Right forelimb (tissue), 1 donor: ENCODE measurements at regions not wholly inside any gene's neighbourhood (a gene's known extent, or its start where the extent isn't known, plus 50 kb on each side); places are given as distances from the start of the nearest gene placed in this dataset.
"Not testable (repeated sequence)": the region's sequence is repeated elsewhere in the genome, so short reads cannot be mapped to it uniquely, and the experiment has no call there.

ENCODE experiments used
- DNase-seq: peaks from one replicate; pipeline ENCODE4 v3.0.0-alpha.2; 2018

DNA sequence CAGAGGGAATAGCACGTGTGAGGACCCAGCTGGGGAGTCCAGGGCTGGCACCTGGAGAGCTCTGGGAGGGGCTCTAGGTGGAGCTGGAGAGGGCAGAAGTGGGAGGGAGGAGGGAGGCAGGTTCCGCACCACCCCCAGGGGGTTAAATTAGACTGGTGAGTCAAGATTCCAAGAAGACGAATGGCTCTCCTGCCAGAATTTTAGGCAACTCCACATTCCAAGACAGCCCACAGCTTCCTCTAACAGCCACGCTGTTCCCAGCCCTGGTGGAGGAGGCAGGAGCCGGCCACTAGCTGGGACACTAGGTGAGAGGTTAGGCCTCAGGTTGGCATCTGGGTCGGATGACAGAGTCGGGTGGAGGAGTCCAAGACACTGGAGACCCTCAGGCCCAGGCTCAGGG lies 60.2 kb downstream of the TFAP2C start:
- no peak for DNase-seq

DNA sequence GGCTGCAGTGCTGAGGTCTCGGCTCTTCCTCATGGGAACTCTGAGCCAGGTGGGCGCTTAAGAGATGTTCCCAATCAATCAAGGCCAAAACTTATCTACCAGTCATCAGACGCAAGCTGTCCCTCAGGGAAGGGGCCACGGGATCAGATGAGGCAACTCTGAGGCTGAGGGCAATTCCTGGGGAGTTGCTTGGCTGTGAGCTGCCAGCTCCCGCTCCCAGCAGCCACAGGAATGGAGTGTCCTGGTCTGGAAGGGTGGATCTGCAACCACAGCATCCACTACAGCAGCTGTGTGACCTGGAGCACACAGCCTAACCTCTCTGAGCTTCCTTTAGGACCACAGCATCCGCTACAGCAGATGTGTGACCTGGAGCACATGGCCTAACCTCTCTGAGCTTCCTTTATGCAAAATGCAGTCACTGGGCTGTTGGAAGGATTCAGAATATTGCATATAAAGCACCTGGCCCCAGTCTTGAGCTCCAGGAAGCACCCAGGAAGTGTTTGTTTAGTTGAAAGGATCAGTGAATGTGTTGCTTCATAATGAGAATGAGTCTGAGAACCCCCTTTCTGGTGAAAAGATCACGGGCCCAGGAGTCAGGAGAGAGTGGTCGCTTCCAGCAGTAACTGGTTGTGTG lies 60.9 kb downstream of the TFAP2C start:
- no peak for DNase-seq

DNA sequence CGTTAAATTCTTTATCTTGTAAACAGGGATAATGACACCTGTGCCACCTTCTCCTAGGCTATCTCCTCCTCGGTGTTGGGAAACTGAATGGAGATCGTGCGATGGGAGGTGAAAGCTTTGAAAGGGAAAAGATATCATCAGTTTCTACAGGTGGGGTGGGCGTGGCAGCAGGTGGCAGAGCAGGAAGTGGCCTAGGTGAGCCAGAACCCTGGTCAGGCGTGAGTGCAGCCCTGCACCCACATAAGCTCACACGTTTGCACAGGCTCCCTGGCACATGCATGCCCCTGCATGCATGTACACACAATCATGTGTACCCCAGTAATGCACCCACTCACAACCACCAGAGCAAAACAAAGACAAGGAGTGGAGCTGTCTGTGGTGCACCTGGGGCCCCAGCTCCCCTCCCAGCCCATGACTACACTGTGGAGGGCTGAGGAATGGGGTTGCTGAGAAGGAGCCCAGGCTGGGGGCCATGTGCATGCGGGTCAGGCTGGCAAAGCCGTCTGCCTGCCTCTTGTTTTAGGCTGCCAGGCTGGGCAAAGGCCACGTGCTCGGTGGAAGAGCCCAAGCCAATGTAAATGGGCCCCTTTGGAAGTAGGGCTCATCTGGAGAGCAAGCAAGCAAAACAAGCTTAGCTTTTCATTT lies 61.5 kb downstream of the TFAP2C start:
- DNase-seq = no peak

DNA sequence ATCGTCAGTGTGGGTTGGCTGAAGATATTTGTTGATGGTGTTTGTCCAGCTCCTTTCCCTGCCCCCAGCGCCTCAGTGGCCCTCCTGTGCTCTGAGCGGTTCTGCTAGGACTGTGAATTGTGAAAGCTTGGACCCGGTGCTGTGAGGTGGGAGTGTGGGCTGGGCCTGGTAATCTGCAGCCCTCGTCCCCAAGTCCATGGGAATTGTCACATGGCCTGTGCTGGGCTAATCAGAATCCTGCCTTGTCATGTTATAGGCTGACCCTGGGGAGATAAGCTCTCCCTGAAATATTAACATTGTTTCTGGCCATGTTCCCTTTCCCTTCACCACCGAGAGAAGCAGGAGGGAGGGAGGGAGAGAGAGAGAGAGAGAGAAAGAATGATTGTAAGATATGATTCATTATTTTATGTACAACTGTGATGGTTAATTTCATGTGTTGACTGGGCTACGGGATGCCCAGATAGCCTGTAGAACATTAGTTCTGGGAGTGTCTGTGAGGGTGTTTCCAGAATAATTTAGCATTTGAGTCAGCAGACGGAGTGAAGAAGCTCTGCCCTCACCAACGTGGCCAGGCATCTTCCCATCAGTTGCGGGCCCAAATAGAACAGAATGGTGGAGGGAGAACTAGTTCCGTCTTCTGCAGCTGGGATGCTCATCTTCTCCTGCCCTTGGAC lies 62.4 kb downstream of the TFAP2C start:
- DNase-seq = no peak

DNA sequence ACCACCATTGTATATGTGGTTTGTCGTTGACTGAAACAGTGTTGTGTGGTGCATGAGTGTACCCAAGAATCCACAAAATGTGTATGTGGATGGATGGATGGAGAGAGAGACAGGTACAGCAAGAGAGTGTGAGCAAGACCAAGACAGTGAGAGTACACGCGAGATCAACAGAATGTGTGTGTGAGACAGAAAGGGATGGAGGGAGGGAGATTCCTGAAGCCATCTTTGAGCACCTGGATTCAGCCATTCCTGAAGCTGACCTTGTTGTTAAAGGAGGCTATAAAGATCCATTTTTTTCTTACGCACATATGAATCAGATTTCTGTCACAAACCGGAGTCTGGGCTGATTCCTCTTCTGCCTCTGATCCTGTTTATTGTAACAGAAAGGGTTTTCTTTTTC lies 64.1 kb downstream of the TFAP2C start:
- no peak for DNase-seq

DNA sequence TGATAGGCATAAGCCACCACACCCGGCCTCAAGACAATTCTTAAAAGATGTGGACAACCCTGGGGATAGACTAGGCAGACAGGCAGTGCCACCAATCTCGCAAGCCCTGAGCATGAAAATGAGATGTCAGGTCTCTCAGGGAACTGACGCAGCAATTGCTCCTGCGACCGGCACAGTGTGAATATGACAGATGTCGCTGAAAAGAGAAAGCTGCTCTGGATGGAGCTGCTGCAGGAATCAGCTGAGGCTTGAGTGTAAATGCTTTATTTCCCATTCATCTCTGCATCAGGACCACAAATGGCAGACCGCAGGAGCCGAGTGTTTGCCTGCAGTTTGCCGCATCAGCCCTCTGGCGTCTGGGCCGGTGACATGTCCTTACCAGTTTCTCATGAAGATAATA lies 68.4 kb downstream of the TFAP2C start:
- no peak for DNase-seq

DNA sequence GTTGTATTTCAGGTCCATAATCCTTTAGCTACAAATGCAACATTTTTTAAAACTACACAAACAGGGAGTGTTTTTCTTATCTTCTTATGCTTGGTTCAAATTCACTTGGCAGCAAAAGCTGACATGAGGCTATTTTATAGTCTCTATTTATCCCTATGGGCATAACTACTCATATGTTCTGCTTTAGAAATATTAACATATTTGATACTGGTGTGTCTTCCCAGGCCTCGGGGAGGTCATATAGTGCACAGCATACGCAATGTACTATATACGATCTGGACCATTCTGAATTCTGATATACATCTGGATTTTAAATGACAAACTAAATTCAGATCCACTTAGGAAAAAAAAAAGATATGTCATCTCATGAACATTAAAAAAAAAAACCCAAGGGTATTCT lies 69.2 kb downstream of the TFAP2C start:
- no peak for DNase-seq

DNA sequence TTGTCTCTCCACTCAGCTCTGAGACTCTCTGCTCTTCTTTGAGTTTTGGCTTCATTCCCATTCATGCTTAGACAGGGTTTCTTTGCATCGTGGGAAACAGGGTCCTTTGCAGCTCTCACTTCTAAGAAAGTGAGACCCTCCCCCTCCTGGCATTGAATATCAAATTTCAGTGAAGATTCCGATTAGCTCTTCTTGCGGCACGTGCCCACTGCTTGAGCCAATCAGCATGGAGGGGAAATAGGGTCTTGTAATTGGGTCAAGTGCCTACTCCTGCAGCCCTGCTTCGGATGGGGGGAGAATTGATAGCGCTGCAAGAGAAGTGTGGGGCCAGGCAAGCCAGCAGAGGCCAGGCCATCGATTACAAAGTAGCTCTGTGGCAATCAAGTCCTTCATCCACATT lies 69.6 kb downstream of the TFAP2C start:
- no peak for DNase-seq

DNA sequence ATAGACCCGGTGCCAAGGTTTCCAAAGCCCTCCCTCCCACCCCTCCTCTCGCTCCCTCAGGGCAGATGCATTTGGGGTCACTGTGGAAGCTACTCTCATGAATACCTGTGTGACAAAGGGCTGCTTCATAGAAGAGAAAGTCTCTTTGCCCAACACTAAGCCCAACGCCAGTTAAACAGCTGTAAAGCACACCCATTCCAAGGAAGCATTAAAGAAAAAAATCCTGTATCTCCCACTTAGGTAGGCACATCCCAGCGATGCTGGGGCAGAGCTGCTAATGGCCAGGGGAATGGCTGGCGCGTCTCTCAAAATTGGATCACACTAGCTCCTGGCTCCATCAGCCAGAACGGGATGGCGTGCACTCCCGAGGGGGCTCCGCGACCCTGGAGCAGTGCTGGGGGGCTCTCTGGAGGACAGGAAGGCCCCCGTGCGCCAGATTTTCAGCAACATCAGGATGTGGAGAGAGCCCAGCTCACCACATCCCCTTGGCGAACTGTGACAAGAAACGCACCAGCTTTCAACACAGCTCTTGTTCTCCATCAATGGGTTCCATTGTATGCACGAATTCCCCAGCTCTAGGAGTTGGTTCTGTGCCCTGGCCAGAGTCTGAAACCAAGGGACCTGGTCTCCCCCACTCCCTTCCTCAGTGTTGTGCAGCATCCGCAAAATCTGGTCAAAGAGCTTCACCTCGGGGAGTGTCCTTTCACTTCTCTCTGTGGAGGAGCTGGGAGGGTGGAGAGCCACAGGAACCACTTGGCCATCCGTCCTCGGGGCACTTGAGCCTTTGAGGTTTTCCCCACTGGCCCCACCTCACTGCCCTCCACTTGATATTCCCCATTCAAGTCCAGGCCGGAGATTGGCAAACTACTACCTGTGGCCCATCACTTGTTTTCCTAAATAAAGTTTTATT lies 74.1 kb downstream of the TFAP2C start:
- DNase-seq = no peak

DNA sequence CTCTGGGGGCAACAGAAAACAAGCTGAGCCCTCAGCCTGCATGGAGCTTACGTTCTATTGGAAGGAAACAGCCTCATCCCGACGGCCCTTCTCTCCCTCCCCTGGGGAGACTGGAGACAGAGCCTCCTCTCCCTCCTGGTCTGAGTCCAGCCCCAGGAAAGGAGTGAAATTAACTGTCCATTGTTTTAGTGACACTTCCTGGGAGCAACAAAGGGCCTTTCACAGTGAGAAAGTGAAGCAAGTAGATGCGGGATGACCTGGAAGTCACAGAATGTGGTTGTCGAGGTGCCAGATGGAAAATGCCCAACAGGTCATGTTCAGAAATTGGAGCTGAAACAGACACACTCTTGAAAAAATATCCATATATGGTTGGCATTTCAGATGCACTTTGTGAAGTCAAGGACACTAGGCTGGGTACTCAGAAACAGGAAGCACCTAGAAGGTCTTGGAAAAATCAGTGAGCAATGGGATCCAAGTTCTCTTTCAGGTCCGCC lies 77.8 kb downstream of the TFAP2C start:
- DNase-seq = no peak

DNA sequence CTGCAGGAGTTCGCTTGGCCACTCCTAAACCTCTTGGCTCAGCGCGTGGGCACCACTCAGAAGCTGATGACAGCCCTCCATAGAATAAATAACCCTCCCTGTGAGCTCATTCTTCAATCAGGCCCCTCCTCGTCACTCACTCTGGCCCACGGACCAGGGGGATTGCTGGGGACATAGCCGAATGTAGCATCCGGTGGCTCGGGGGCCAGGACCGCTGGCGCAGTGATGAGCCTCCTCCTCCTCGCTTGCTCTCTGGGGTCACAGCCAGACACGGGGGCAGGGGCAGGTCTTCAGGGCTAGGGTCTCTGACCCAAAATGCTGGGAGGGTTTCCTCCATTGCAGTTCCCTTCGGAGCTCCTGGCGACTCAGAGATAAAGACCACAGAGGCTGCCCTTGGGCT lies 79.9 kb downstream of the TFAP2C start:
- no peak for DNase-seq

DNA sequence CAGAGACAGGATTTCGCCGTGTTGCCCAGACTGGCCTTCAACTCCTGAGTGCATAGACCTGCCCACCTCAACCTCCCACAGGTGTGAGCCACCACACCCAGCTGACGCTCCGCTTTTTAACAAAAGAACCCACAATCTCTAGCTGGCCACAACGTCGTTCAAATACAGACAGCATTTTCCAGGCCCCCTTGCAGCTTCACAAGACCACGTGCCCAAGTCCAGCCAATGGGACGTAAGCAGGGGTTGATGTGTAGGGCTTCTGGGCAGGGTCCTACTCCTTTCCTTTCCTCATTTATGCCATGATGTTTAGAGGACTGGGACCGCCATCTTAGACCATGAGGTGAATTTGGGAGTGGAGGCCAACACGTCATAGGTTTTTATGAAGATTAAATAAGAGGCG lies 81.0 kb downstream of the TFAP2C start:
- no peak for DNase-seq

DNA sequence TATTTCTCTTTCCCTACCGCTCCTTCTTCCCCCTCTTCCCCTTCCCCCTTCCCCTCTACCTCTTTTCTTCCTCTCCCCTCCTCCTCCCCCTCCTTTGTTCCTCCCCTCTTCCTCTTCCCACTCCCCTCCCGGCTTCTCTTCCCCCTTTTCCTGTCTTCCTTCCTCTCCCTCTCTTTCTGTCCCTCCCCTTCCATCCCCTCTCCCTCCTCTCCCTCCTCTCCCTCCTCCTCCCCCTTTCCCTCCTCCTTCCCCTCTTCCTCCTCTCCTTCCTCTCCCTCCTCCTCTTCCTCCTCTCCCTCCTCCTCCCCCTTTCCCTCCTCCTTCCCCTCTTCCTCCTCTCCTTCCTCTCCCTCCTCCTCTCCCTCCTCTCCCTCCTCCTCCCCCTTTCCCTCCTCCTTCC lies 81.5 kb downstream of the TFAP2C start:
- DNase-seq = not testable (repeated sequence)

DNA sequence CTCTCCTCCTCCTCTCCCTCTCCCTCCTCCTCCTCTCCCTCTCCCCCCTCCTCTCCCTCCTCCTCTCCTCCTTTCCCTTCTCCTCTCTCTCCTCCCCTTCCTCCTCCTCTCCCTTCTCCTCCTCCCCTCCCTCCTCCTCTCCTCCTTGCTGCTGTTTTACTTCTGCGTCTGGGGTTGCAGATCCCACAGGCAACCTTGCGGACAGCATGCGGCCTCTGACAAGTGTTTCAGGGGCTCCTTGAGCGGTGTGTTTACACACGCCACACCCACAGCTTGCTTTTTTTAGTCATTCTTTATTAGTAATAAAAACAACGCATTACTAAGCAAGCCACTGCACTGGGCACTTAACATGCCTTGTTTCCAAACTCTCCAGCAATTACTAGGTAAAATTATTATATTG lies 81.9 kb downstream of the TFAP2C start:
- DNase-seq = no peak

DNA sequence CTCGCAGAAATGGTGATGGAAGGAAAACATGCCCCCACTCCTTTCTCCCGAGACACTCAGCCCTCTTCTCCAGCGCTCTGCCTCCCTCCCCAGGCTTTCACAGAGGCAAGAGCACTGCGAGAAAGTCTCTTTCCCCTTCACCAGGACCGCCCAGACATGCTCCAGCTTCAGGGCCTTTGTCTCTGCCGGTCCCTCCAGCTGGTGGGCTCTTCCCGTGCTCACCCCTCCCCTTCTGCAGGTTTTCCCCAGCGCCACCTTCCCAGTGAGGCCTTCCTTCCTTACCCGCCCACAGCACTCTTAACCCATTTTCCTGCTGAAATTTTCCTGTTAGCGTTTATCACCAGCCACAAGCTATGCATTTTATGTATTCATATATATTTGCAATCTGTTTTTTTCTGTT lies 86.2 kb downstream of the TFAP2C start:
- DNase-seq = no peak

DNA sequence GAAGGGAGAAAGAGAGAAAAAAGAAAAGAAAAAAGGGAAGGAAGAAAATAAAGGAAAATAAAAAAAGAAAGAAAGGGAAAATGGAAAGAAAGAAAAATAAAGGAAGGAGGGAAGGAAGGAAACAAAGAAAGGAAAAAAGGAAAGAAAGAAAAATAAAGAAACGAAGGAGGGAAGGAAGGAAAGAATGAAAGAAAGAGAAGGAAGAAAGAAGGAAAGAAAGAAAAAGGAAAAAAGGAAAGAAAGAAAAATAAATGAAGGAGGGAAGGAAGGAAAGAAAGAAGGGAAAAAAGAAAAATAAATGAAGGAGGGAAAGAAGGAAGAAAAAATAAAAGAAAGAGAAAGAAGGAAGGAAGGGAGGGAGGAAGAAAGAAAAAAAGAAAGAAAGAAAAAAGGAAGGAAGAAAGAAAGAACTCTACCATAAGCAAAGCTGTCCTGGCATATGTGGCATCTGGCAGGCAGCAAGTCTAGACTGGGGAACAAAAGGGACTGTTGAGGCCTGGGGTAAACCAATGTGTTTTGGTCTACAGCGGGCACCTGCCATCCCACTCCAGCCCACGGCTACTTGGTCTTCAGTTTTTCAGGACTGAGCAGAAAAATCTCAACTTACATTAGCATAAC lies 86.9 kb downstream of the TFAP2C start:
- DNase-seq = no peak

DNA sequence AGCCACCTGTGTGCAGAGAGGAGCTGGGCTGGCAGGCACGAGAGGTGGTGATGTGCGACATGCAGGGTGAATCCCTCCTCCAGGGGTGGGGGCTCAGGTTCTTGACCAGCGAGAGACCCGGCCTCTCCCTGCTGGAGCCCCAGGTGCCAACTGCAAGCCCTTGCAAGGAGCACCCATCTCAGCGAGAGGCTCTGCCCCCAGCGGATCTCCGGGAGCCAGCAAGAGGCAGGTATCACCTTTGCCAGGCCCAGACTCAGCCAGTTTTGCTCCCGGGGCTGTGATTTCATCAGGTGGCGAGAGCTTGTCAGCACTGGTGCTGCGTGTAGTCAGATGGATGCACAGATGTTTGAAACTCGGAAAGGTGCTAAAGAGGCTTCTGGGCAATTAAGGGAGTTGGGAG lies 87.7 kb downstream of the TFAP2C start:
- DNase-seq = no peak

DNA sequence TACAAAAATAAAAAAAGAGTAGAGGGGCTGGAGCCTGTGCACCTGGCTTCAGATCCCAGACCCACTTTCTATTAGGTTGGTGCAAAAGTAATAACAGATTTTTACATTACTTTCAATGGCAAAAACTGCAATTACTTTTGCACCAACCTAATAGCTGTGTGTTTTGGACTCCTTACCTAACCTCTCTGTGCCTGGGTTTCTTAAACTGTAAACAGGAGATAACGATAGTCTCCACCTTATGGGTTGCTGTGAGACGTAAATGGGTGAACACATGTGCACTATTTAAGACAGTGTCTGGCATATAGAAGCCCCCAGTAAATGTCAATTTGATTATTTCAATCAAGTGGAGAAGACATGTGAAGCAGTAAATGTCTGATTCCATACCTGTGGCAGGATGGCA lies 89.7 kb downstream of the TFAP2C start:
- no peak for DNase-seq

DNA sequence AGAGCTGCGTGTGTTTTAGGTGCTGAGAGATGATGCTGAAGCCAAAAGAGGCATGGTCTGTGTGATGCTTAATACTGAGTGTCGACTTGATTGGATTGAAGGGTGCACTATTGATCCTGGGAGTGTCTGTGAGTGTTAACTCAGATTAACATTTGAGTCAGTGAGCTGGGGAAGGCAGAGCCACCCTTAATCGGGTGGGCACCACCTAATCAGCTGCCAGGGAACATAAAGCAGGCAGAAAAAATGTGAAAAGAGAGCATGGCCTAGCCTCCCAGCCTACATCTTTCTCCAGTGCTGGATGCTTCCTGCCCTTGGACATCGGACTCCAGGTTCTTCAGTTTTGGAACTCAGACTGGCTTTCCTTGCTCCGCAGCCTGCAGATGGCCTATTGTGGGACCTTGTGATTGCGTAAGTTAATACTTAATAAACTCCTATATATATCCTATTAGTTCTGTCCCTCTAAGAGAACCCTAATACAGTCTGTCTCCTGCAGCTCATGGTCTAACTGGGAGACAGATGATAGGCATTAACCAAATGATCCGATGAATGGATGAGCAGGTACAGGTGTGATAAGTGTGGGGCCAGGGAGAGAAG lies 91.6 kb downstream of the TFAP2C start:
- no peak for DNase-seq

DNA sequence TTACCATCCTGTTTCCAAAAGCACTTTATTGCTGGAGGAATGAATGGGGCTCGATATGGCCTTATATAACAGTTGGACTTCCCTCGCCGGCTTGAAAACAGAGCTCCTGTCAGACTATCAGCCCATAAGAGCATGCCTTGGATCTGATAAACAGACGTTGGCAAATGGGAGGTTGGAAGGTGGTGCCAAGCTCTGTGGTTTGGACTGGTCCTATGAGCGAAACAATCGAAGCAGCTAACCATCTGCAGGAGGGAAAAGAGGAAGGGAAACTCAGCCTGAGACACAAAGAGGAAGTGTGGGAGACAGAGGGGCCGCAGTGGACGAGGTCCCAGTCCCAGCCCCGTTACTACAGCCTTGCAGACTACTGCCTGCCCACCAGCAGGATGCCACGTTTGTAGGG lies 92.9 kb downstream of the TFAP2C start:
- no peak for DNase-seq

DNA sequence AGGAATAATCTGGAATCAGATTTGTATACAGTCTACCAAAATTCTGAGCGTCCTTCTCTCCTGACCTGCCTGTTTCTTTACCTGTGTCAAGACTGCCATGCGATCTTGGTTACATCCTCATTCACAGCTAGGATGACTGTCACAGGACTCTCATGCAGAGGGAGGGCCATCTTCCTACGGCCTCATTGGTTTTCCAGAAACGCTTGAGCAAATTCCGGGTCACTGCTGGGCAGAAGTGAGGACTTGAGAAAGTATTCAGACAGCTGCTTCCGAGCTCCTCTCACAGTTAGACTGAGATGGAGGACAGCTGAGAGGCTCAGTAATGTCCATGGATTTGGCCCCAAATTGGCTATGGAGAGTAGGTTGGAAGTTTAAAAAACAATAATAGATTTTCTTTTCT lies 94.2 kb downstream of the TFAP2C start:
- no peak for DNase-seq

DNA sequence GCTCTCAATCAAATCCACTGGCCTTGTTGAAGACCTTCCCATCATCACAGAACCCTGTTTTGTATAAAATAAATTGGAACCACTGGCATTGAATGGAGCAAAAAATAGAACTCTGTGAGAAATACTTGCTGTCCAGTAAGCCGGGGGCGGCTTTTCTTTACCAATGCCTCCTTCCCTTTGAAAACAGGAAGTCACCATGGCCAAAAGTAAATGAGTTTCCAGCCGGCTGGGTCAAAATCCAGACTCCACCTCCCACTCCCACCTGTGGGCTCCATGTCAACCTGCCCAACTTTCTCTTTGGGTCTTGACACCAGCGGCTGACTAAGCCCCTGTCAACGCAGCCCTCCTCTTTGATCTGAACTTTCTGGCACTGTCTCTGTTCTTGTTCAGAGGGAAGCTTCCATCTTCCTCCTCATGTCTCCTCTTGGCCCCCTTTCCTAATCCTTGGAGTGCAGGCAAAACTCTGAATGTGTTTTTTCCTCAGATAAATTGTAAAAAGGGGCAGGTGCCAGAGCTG lies 95.2 kb downstream of the TFAP2C start:
- DNase-seq = no peak
